GM18505 (cell line): ENCODE measurements at regions not wholly inside any gene's neighbourhood (a gene's known extent, or its start where the extent isn't known, plus 50 kb on each side); places are given as distances from the start of the nearest gene placed in this dataset.

ENCODE experiments used
- ATAC-seq: cut with Tn5 transposase; IDR thresholded peaks from one replicate; pipeline ENCODE4 v1.9.1; 2021; ENCODE audit not compliant: unreplicated experiment
- POLR2A ChIP-seq: IDR thresholded peaks from 4 replicates; pipeline ENCODE4 v1.6.1; 2011; ENCODE audit warnings: borderline replicate concordance; ENCODE audit not compliant: insufficient read depth, insufficient read length; ENCODE audit errors: extremely low read depth

- ATAC-seq = no peak
- TF ChIP-seq POLR2A = no peak
Observed at GRCh38 chr2:118345465-118345864, 257.2 kb downstream of the INSIG2 start.

DNA sequence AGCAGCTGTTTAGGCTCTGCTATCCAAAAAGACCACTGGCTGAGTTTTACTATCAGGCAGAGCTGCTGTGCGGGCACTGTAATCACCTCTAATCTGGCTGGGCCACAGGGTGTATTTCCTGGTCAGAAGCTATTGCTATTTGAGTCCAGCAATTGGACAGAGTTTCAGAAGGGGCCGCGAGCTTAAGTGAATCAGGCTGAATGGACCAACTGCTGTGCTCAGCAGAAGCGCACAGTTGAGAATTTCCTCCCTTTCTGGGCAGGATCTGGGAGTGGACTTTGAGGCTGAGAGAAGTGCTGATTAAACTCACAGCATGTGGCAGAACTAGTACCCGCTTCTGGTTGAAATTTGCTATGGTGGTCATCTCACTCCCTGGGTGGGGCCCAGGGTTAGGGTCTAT is 251.8 kb downstream of the INSIG2 start:
- no peak for ATAC-seq
- TF ChIP-seq POLR2A = no peak

DNA sequence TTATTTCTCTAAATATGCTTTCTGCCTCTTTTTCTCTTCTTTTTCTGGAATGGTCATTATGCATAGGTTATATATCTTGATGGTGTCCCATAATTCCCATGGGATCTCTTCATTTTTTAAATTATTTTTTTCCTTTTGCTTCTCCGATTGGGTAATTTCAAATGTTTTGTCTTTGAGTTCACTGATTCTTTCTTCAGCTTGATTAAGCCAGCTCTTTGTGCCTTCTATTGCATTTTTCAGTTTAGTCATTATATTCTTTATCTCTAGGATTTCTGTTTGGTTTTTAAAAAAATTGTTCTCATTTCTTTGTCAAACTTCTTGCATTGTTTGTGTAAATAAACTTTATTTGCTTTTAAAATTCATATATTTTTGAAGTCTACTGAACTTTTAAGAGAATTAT is 251.1 kb downstream of the INSIG2 start:
- TF ChIP-seq POLR2A = no peak
- no peak for ATAC-seq

DNA sequence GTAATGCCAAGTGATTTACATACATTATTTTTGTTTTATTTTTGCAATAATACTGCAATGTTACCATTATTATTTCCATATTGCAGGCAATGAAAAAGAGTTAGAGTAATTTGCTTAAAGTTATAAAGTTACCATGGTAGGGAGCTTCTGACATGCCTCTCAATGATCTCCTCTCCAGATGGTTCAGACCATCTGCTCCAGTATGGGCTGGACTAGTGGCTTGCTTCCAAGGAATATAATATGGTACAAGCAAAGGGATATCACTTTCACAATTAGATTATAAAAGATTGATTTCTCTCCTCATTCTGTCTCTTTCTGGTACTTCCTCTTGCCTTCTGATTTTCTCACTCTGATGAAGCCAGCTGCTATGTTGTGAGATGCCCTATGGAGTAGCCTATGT is 245.4 kb downstream of the INSIG2 start:
- TF ChIP-seq POLR2A = no peak
- ATAC-seq = no peak

DNA sequence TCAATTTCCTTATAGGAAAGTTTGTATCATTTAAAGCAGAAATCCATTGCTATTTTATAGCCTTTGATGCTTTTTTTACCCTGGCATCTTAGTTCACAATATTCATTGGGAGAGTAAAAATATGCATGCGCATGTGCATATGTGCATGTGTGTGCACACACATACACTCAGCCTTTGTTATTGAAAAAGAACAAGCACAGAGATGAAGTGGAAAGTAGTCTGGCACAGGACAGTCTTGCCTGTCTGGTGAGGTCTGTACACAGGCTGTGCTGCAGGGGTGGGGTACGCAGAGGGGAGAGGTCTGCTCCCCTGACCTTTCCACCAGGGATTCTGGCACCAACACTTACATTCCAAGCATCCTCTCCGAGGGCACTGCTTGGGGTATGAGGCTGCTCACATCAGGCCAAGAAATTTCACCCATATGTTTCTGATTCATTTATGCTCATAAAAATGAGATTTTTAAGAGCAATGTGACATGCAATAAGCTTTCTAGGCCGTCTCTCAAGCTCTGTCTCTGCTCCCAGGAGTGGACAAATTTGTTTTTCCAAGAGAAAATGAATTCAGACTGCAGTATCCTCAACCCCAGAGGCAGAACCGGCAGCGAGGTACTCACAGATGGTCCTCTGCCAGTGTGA is 237.2 kb downstream of the INSIG2 start:
- ATAC-seq = no peak

GRCh38 chr2:118322406-118322805 is 234.1 kb downstream of the INSIG2 start:
- ATAC-seq = no peak
- TF ChIP-seq POLR2A = no peak

More for the DNA sequence above, 237.2 kb downstream of the INSIG2 start:
- TF ChIP-seq POLR2A = no peak

DNA sequence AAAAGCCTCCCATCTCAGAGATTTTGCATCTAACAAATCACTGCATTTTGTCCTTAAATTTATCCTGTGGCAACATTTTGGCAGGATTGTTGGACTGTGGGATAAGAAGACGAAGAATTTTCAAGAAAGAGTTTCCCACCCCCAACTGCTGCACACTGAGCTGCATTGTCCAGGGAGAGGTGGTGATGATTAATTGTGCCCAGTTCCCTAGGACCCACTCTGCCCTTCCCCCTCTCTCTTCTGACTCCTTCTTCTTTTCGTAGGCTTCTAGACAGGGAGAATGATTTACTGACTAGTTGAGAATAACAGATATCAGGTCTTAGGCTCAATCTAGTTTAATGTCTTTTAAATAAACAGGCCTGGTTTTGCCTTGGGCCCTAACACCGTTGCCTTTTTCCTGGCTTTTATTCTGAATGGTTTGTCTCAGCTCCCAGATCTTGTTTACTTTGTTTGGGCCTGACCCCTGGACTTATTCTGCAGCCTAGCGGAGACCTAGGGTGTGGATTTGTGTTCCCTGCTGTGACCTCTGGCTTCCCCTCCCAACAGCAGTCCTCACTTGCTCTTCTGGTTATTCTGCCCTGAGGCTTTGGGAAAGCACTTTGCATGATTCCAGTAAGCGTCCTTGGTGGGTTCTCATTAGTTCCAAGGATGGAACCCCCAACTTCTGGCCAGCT is 233.3 kb downstream of the INSIG2 start:
- TF ChIP-seq POLR2A = no peak
- no peak for ATAC-seq

- no peak for ATAC-seq
- TF ChIP-seq POLR2A = no peak
Observed at GRCh38 chr2:118320658-118321057, 232.4 kb downstream of the INSIG2 start.

DNA sequence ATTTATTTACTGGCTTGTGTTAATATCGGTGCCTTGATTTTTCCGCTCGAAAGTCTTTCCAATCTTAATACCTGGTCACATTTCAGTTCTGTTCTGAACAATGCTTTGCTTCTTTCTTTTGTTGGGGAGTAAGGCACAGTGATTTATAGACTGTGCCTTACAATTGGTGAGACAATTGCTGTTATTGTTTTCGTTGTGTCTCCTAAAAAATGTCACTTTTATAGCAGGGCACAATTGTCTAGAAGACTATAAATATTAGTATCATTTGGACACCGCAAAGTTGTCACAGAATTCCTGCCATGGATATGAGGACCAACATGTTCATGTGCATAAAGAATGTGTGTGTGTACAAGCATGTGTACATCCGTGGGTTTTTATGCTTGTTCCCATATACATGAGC is 231.9 kb downstream of the INSIG2 start:
- no peak for ATAC-seq
- no peak for TF ChIP-seq POLR2A

- no peak for ATAC-seq
- no peak for TF ChIP-seq POLR2A
Observed at GRCh38 chr2:118319271-118319684, 231.0 kb downstream of the INSIG2 start.

DNA sequence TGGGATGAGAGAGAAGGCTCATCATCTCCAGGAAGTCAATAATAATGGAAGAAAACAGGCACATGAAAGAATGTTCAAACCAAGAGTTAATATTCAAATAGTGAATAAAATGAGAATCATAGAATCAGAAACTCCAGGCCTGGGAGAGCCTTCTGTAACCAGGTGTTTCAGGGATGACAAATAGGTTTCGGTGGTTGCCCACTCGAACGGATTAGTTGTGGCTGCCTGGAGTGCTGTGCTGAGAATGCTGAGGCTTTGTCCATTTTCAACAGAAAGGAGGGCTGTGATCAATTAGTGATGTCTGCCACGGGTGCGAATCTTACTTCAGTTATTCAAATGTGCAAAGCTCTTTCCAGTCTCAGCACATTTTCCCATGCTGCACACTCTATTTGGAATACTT is 227.3 kb downstream of the INSIG2 start:
- TF ChIP-seq POLR2A = no peak
- no peak for ATAC-seq

- no peak for TF ChIP-seq POLR2A
- ATAC-seq = no peak
Observed at GRCh38 chr2:118312969-118313756, 224.9 kb downstream of the INSIG2 start.

DNA sequence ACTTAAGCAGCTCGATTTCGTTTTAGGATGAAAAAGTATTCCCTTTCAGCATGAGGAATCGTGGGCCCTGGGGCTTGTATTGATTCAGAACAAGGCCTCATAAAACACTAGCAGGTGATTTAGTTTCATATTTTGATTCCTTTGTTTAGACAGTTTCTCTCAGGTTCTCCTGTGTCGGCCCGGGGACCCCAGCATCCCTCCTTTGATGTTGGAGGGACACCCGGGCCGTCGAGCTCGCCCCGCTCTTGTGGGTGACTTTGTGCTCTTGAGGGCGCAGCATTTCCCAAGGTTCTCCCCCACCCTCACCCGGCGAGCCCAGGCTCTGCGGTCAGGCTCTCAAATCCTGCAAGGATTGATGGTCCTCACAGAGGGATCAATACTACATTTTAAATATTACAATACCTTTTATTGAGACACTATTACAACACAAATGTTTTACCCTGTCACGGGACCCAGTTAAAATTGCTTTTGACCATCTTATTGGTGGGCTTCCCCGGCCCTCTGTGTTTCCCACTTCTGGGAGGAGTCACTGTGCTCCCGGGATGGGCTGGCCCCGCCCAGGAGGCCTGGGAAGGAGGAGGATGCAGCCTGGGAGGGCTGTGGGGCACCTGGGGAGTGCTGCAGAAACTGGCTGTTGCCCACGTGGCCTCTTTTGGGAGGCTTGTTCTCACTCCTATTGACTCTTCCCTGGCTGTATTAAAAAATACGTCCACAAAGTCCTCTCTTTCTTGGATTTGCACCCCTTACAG is 222.6 kb downstream of the INSIG2 start:
- no peak for TF ChIP-seq POLR2A
- peak; percentile 5 for ATAC-seq
